PC-9 (cell line): ENCODE measurements at regions not wholly inside any gene's neighbourhood (a gene's known extent, or its start where the extent isn't known, plus 50 kb on each side); places are given as distances from the start of the nearest gene placed in this dataset.

Experiments used
- BruUV-seq: library from RNA; stranded (reverse); fragments of 400-500 nt; replicated peaks from 2 replicates; lab custom pipeline; 2021; lab: Mats Ljungman, UMichigan
- CTCF ChIA-PET: fragments of 300-600 bp; sonication (Branson Sonifier 250); formaldehyde crosslinking; loops from one replicate; lab custom pipeline; 2022; ENCODE audit warnings: antibody characterized with exemption; lab: Charles Lee
- POLR2A ChIA-PET: fragments of 300-600 bp; sonication (Branson Sonifier 250); formaldehyde crosslinking; loops from one replicate; lab custom pipeline; 2022; ENCODE audit warnings: antibody characterized with exemption; ENCODE audit not compliant: unreplicated experiment; lab: Charles Lee
- DNase-seq, 2 experiments: peaks; one replicate each; pipeline versions ENCODE4 v3.0.0 to v3.0.0-alpha.2; 2015 to 2022; ENCODE audit warnings: mixed read lengths in 1 of 2
- H2AFZ ChIP-seq: fragments of 200-600 bp; sonication (generic); 2 replicates; pipeline ENCODE4 v1.8.1; 2017; ENCODE audit warnings: antibody characterized with exemption
- H3F3A ChIP-seq: fragments of 200-600 bp; sonication (generic); 2 replicates; pipeline ENCODE4 v1.8.1; 2017; ENCODE audit warnings: antibody characterized with exemption, mild to moderate bottlenecking, low read depth; ENCODE audit not compliant: insufficient read depth
- H3K27ac ChIP-seq: fragments of 200-600 bp; sonication (generic); 2 replicates; pipeline ENCODE4 v1.6.1; 2016; ENCODE audit warnings: mixed run types
- H3K27me3 ChIP-seq: fragments of 200-600 bp; sonication (generic); 2 replicates; pipeline ENCODE4 v1.6.1; 2016; ENCODE audit warnings: low read depth, mixed run types; ENCODE audit not compliant: insufficient read depth
- H3K36me3 ChIP-seq: fragments of 200-600 bp; sonication (generic); 2 replicates; pipeline ENCODE4 v1.6.1; 2016; ENCODE audit warnings: low read depth, mixed run types
- H3K4me1 ChIP-seq: fragments of 200-600 bp; sonication (generic); replicated peaks from 2 replicates; pipeline ENCODE4 v1.6.1; 2016; ENCODE audit warnings: mixed run types; ENCODE audit not compliant: insufficient read depth
- H3K4me2 ChIP-seq: fragments of 200-600 bp; sonication (generic); 2 replicates; pipeline ENCODE4 v1.6.1; 2017; ENCODE audit warnings: mixed run types
- H3K4me3 ChIP-seq: fragments of 200-600 bp; sonication (generic); 2 replicates; pipeline ENCODE4 v1.6.1; 2016; ENCODE audit warnings: mixed run types
- H3K79me2 ChIP-seq: fragments of 200-600 bp; sonication (generic); 2 replicates; pipeline ENCODE4 v1.6.1; 2017; ENCODE audit warnings: low read depth, mixed run types
- H3K9me2 ChIP-seq: fragments of 200-600 bp; sonication (generic); 2 replicates; pipeline ENCODE4 v1.8.1; 2017; ENCODE audit warnings: mild to moderate bottlenecking; ENCODE audit not compliant: insufficient read depth
- H3K9me3 ChIP-seq: fragments of 200-600 bp; sonication (generic); 2 replicates; pipeline ENCODE4 v1.8.1; 2016; ENCODE audit warnings: low read depth; ENCODE audit not compliant: insufficient read depth
- H4K20me1 ChIP-seq: fragments of 200-600 bp; sonication (generic); 2 replicates; pipeline ENCODE4 v1.8.1; 2017; ENCODE audit not compliant: insufficient read depth
- EZH2 ChIP-seq: fragments of 200-600 bp; sonication (generic); IDR thresholded peaks from 2 replicates; pipeline ENCODE4 v1.8.0; 2017; ENCODE audit warnings: antibody characterized with exemption, low read depth
- intact Hi-C: fragments of 100-400 bp; cut with micrococcal nuclease; formaldehyde crosslinking; loops from one replicate; pipeline ENCODE4 v1.10.0; 2022; ENCODE audit not compliant: unreplicated experiment
- TF ChIP-seq, protein P1 (sequence below): fragments of 200-600 bp; sonication (generic); conservative IDR thresholded peaks from 2 replicates; pipeline ENCODE4 v1.6.1; 2017; ENCODE audit warnings: mixed run types, antibody characterized with exemption, mild to moderate bottlenecking, moderate library complexity

DNA sequence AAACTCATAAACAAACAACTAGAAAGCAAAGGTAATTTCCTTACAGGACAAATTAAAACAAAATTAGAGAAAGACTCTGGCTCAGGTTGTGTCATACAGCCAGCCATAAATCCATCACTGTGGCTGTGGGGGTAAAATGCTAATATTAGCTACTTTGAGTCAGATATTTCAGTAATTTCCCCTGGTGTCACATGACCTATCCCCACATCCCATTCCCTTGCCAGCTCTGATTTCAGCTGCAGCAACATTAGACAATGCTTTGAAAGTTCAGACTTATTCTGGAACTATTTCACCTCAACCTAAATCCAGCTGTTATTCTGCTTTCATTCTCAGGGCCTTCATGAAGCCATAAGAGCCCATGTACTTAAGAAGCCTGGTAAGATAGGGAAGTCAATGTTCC is 55.3 kb downstream of the RPL10L start:
- no peaks in the 10 kb centered on the region for H3K27me3 ChIP-seq
- no TSS peak for BruUV-seq
- H3K79me2 ChIP-seq: no peaks in the 10 kb centered on the region
- no peak overlapping the region for H3K4me2 ChIP-seq
- H2AFZ ChIP-seq: no peak overlapping the region
- H3K4me1 ChIP-seq: no peaks in the 10 kb centered on the region
- H3F3A ChIP-seq: no peaks in the 10 kb centered on the region
- no peaks in the 10 kb centered on the region for H3K36me3 ChIP-seq
- no peaks in the 10 kb centered on the region for H3K9me3 ChIP-seq
- TF ChIP-seq, protein P1, sequence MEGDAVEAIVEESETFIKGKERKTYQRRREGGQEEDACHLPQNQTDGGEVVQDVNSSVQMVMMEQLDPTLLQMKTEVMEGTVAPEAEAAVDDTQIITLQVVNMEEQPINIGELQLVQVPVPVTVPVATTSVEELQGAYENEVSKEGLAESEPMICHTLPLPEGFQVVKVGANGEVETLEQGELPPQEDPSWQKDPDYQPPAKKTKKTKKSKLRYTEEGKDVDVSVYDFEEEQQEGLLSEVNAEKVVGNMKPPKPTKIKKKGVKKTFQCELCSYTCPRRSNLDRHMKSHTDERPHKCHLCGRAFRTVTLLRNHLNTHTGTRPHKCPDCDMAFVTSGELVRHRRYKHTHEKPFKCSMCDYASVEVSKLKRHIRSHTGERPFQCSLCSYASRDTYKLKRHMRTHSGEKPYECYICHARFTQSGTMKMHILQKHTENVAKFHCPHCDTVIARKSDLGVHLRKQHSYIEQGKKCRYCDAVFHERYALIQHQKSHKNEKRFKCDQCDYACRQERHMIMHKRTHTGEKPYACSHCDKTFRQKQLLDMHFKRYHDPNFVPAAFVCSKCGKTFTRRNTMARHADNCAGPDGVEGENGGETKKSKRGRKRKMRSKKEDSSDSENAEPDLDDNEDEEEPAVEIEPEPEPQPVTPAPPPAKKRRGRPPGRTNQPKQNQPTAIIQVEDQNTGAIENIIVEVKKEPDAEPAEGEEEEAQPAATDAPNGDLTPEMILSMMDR: no peak
- TF ChIP-seq EZH2: no peak
- no peaks in the 10 kb centered on the region for H3K9me2 ChIP-seq
- ChIA-PET CTCF (no interaction called here), POLR2A (no interaction called here)
- no peak overlapping the region for H3K4me3 ChIP-seq
- intact Hi-C loops: no loop called here
- no peaks in the 10 kb centered on the region for H4K20me1 ChIP-seq
- H3K27ac ChIP-seq: no peak overlapping the region
- no peak for DNase-seq

DNA sequence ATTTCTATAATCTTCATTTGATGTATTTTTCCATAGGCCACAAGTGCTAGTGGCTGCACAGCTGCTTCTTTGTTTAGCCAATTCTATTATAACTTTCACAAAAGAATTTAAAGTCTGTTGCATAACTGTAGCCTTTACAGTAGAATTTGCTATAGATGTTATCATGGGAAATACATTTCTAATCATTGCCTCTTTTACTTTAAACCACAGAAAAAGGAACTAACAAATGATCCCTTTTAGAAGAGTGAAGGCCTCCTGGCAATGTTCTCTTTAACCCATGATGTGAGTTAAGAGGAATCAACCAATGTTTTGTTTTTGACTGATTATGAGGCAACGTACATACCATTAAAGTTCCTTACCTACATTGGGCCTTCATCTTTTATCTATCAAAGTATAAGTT is 68.8 kb downstream of the RPL10L start:
- Histone ChIP-seq H3K4me2 (no peak overlapping the region), H3K9me2 (no peaks in the 10 kb centered on the region), H3K4me1 (no peaks in the 10 kb centered on the region), H3K27me3 (no peaks in the 10 kb centered on the region), H3K27ac (no peak overlapping the region), H2AFZ (no peak overlapping the region), H4K20me1 (no peaks in the 10 kb centered on the region), H3K9me3 (no peaks in the 10 kb centered on the region; the same call in 1 of the 2 replicates), H3K36me3 (no peaks in the 10 kb centered on the region), H3K79me2 (no peaks in the 10 kb centered on the region), H3F3A (no peaks in the 10 kb centered on the region), H3K4me3 (no peak overlapping the region)
- CTCF ChIA-PET: no interaction called here
- TF ChIP-seq EZH2: no peak
- TF ChIP-seq, protein P1: no peak
- intact Hi-C loops: no loop called here
- DNase-seq: no peak
- BruUV-seq: no TSS peak
- POLR2A ChIA-PET: no interaction called here

DNA sequence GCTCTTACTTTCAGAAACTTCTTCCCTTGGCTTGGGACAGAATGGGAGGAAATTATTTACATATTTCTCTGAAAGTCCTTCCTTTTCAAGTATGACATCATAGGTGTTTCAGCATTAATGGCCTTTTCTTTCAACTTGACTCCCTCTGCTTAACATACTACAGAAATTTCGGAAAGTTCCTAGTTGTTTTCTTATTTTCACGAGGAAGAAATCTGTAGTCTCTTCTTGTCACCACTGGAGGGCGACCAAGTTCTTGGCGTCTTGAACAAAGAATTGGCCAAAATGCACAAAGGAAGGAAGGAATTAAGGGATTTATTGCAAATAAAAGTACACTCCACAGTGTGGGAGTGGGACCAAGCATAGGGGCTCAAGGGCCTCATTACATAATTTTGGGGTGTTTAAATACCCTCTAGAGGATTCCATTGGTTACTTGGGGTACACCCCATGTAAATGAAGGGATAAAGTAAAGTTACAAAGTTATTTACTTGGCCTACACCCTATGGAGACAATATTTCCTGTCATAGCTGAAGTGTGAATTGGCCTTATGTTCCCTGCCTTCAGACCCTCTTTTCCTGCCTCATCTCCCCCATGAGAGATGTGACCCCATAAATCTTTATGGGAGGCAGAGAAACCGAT is 70.4 kb downstream of the RPL10L start:
- CTCF ChIA-PET: no interaction called here
- POLR2A ChIA-PET: interaction anchor here (0.7 kb wide), 1 partner anchor 218 kb away, joined by 4 read pairs; no protein-coding TSS in a partner anchor
- TF ChIP-seq, protein P1: peak; percentile 81
- no peak for TF ChIP-seq EZH2
- Histone ChIP-seq H3K36me3 (no peaks in the 10 kb centered on the region), H3K4me2 (no peak overlapping the region), H4K20me1 (no peaks in the 10 kb centered on the region), H3F3A (no peaks in the 10 kb centered on the region), H2AFZ (no peak overlapping the region), H3K9me3 (no peaks in the 10 kb centered on the region; the same call in 1 of the 2 replicates), H3K27me3 (no peaks in the 10 kb centered on the region), H3K4me3 (no peak overlapping the region), H3K4me1 (no peaks in the 10 kb centered on the region), H3K9me2 (no peaks in the 10 kb centered on the region), H3K79me2 (no peaks in the 10 kb centered on the region), H3K27ac (no peak overlapping the region)
- intact Hi-C loops: no loop called here
- no TSS peak for BruUV-seq
- DNase-seq: peak in 1 of 2 experiments; percentile 11
